ENCODE measurements at regions not wholly inside any gene's neighbourhood (a gene's known extent, or its start where the extent isn't known, plus 50 kb on each side); places are given as distances from the start of the nearest gene placed in this dataset.
"Not testable (repeated sequence)": the region's sequence is repeated elsewhere in the genome, so short reads cannot be mapped to it uniquely, and the experiment has no call there.

DNA sequence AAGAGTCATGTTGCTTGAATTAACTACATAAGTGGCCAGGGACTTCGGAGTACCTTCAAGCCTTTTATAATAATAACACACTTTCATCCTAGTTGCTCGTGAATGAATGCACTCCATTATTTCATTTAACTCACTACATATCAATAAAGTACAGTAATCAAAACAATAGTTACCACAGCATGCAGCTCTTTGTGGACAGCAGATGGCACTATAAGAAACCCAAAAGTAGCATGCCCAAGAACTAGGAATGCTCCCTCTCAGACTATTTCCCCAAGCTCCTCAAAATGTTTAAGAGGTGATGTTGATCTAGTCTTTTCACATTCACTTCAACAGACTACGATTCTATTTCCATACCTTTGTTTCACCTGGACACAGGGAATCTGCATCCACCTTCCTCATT, 500.8 kb upstream of the DIAPH2 start:
- H3K27ac ChIP-seq, result no peak overlapping the region
- TF ChIP-seq ZFX (IDR thresholded peaks at IDR 0.05), result no peak
- TF ChIP-seq, protein P1, sequence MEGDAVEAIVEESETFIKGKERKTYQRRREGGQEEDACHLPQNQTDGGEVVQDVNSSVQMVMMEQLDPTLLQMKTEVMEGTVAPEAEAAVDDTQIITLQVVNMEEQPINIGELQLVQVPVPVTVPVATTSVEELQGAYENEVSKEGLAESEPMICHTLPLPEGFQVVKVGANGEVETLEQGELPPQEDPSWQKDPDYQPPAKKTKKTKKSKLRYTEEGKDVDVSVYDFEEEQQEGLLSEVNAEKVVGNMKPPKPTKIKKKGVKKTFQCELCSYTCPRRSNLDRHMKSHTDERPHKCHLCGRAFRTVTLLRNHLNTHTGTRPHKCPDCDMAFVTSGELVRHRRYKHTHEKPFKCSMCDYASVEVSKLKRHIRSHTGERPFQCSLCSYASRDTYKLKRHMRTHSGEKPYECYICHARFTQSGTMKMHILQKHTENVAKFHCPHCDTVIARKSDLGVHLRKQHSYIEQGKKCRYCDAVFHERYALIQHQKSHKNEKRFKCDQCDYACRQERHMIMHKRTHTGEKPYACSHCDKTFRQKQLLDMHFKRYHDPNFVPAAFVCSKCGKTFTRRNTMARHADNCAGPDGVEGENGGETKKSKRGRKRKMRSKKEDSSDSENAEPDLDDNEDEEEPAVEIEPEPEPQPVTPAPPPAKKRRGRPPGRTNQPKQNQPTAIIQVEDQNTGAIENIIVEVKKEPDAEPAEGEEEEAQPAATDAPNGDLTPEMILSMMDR (conservative IDR thresholded peaks at IDR 0.05), result peak; percentile 66

DNA sequence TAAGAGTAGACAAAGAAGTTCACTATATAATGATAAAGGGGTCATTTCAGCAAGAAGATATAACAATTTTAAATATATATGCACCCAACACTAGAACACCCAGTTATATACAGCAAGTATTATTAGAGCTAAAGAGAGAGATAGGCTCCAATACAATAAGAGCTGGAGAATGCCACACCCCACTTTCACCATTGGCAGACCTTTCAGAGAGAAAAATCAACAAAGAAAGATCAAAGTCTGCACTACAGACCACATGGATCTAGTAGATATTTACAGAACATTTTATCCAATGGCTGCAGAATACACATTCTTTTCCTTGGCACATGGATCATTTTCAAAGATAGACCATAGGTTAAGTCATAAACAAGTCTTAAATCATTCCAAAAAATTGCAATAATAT, 479.7 kb upstream of the DIAPH2 start:
- no peak overlapping the region for H3K27ac ChIP-seq
- TF ChIP-seq, protein P1 (conservative IDR thresholded peaks at IDR 0.05), result no peak
- no peak for TF ChIP-seq ZFX (IDR thresholded peaks at IDR 0.05)

DNA sequence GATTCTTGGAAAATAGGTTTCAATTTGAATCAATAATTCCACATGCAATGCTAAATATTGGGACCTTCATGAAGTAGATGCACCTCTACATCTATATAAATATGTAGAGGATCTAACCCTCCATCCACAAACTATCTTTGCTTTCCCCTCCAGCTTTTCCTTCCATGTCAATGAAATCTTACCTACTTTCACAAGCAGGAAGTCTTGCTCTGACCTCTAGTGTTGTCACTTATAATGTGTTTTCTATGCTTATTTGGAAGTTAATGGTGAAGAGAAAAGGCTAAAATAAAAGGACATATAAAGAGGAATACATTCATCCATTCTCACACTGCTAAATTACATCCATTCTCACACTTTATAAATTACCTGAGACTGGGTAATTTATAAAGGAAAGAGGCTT, 472.7 kb upstream of the DIAPH2 start:
- TF ChIP-seq ZFX (IDR thresholded peaks at IDR 0.05), result no peak
- TF ChIP-seq, protein P1 (conservative IDR thresholded peaks at IDR 0.05), result no peak
- no peak overlapping the region for H3K27ac ChIP-seq

DNA sequence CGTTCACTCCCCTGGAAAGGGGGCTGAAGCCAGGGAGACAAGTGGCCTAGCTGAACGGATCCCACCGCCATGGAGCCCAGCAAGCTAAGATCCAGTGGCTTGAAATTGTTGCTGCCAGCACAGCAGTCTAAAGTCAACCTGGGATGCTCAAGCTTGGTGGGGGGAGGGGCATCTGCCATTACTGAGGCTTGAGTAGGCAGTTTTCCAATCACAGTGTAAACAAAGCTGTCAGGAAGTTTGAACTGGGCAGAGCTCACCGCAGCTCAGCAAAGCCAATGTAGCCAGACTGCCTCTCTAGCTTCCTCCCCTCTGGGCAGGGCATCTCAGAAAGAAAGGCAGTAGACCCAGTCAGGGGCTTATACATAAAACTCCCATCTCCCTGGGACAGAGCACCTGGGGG, 470.0 kb upstream of the DIAPH2 start:
- not testable (repeated sequence) for H3K27ac ChIP-seq

DNA sequence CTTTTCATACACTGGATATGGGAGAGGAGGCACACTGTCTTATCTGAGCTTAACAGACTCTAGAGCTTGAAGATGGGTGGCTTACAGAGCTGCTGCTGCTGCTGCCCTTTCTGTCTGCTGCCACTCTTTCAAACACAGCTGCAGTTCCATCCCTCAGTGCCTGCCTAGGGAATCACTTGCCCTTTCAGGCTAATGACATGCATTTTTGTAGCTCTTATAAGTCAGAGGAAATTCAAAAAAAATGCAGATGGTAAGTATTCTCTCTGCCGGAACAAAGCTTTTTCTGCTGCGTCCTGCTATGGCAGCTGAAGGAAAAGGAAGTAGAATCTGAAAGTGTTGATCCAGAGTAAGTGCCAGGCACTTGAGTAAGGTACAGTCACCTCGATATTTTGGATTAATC, 460.4 kb upstream of the DIAPH2 start:
- TF ChIP-seq, protein P1 (conservative IDR thresholded peaks at IDR 0.05), result no peak
- no peak for TF ChIP-seq ZFX (IDR thresholded peaks at IDR 0.05)
- H3K27ac ChIP-seq, result no peak overlapping the region

DNA sequence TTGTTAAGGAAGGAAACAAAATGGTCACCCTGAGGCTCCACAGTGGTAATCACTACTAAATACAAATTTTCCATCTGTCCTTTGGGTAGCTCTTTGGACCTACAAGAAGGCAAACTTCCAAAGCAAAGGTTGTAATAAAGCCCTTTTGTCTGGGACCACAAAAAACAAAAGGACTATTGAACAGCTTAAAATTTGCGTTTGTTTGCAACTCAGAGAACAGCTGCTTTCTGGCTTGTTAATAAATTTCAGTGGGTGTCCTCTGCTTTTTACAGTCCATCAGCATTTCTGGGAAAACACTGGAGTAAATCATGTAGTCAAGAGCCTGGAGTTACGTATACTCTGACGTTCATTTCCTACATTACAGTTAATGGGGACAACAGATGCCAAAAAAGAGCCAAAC, 439.7 kb upstream of the DIAPH2 start:
- H3K27ac ChIP-seq, result no peak overlapping the region
- TF ChIP-seq, protein P1 (conservative IDR thresholded peaks at IDR 0.05), result no peak
- TF ChIP-seq ZFX (IDR thresholded peaks at IDR 0.05), result no peak

DNA sequence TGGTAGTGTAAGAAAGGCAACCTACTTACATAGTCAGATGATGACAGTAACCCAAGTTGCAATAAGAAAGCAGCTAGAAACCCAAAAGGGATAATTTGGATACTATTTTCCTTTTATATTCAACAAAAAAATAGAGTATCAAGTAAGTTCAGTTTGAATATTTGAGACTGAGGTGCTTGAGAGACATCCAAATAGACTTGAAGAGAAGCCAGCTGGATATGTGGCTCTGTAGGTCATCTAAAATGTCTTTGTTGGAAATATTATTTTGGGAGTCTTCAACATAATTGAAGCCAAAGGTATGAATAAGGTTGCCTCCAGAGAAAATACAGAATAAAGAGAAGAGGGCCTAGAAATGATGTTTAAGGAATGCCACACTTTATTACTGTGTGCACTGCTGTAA, 438.2 kb upstream of the DIAPH2 start:
- no peak overlapping the region for H3K27ac ChIP-seq
- no peak for TF ChIP-seq ZFX (IDR thresholded peaks at IDR 0.05)
- TF ChIP-seq, protein P1 (conservative IDR thresholded peaks at IDR 0.05), result no peak

All from C4-2B (cell line).